Left lung (tissue), 4 donors: ENCODE measurements at regions not wholly inside any gene's neighbourhood (a gene's known extent, or its start where the extent isn't known, plus 50 kb on each side); places are given as distances from the start of the nearest gene placed in this dataset.

Experiments
- ATAC-seq: fragments of 200-7000 bp; cut with Tn5 transposase; one replicate; pipeline ENCODE4 v1.9.1; 2020; ENCODE audit warnings: moderate library complexity
- DNase-seq, 4 donors: peaks; one replicate each; pipeline ENCODE4 v3.0.0-alpha.2; 2013 to 2020
- H3K27ac ChIP-seq, 2 donors: fragments of 200-600 bp; sonication (generic) in 1 of 2; one replicate each; pipeline versions ENCODE4 v1.5.0 to v1.8.0; 2020 to 2021
- H3K27me3 ChIP-seq, 2 donors: fragments of 200-600 bp; sonication (generic) in 1 of 2; one replicate each; pipeline versions ENCODE4 v1.5.0 to v1.8.0; 2020 to 2021
- H3K36me3 ChIP-seq, 2 donors: fragments of 200-600 bp; sonication (generic) in 1 of 2; one replicate each; pipeline versions ENCODE4 v1.5.0 to v1.8.0; 2020 to 2021
- H3K4me1 ChIP-seq, 2 donors: fragments of 200-600 bp; one replicate each; pipeline ENCODE4 v1.8.0; 2021
- H3K4me3 ChIP-seq, 2 donors: fragments of 200-600 bp; sonication (generic) in 1 of 2; one replicate each; pipeline versions ENCODE4 v1.5.0 to v1.8.0; 2020 to 2021; ENCODE audit warnings: mild to moderate bottlenecking in 1 of 2
- H3K9me3 ChIP-seq, 2 donors: fragments of 200-600 bp; sonication (generic) in 1 of 2; one replicate each; pipeline versions ENCODE4 v1.5.0 to v1.8.0; 2020 to 2021
- intact Hi-C, 2 donors: fragments of 100-400 bp; cut with DNase I; formaldehyde crosslinking; loops; one replicate each; pipeline versions ENCODE4 v1.11.2 to v1.14.2; 2022
- TF ChIP-seq, protein P1 (sequence below), 2 donors: fragments of 200-600 bp; sonication (generic) in 1 of 2; IDR thresholded peaks; one replicate each; pipeline versions ENCODE4 v1.5.0 to v1.8.0; 2021; ENCODE audit warnings: antibody characterized with exemption in 2 of 2
- donor health status: DM: no; HTN: yes; CAD: no.
- donor health status: DM: no; HTN: no; CAD: no.

DNA sequence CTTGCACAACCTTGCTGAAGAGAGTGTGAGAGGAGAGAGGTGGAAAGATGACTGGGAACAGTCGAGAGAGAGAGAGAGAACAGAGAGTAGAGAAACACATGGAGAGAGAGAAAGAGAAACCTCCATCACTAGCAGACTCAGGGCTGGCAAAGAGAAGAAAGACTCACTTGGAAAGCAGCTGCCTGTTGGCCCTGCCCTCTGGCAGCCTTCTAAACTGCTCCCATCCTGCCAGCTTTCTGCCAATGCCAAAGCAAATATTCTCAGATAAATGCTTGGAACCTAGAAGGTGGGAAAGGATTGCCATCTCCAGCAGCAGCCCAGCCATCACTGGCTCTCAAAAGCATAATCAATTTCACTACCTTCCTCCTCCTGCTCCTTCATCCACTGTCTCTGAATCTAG, 107.9 kb upstream of the WSCD2 start:
- Histone ChIP-seq H3K4me1 (no peaks in the 10 kb centered on the region), H3K27ac (no peak overlapping the region), H3K36me3 (no peaks in the 10 kb centered on the region), H3K9me3 (no peaks in the 10 kb centered on the region), H3K4me3 (no peak overlapping the region), H3K27me3 (peaks cover 0 to 21% of the 10 kb centered on the region in 2 donors)
- ATAC-seq (no peak), DNase-seq (no peak)
- TF ChIP-seq, protein P1, sequence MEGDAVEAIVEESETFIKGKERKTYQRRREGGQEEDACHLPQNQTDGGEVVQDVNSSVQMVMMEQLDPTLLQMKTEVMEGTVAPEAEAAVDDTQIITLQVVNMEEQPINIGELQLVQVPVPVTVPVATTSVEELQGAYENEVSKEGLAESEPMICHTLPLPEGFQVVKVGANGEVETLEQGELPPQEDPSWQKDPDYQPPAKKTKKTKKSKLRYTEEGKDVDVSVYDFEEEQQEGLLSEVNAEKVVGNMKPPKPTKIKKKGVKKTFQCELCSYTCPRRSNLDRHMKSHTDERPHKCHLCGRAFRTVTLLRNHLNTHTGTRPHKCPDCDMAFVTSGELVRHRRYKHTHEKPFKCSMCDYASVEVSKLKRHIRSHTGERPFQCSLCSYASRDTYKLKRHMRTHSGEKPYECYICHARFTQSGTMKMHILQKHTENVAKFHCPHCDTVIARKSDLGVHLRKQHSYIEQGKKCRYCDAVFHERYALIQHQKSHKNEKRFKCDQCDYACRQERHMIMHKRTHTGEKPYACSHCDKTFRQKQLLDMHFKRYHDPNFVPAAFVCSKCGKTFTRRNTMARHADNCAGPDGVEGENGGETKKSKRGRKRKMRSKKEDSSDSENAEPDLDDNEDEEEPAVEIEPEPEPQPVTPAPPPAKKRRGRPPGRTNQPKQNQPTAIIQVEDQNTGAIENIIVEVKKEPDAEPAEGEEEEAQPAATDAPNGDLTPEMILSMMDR (IDR thresholded peaks at IDR 0.05): no peak
- intact Hi-C loops: no loop called here

DNA sequence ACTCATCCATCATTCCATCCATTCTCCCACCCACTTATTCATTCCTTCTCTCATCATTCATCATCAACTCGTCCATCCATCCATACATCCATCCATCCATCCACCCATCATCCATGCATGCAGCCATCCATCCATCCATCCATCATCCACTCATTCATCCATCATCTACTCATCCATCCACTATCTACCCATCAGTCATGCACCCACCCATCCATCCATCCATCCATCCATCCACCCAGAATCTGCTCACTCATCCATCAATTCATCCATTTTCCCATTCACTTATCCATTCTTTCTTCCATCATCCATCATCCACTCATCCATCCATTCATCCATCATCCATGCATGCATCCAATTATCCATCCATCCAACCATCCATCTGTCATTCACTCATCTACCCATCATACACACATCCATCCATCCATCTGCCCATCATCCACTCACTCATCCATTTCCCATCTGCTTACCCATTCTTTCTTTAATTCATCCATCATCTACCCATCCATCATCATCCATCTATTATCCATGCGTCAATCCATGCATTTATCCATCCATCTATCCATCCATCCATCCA, 107.1 kb upstream of the WSCD2 start:
- Histone ChIP-seq H3K36me3 (no peaks in the 10 kb centered on the region), H3K27ac (no peak overlapping the region), H3K4me3 (no peak overlapping the region), H3K27me3 (peaks cover 0 to 30% of the 10 kb centered on the region in 2 donors), H3K9me3 (no peaks in the 10 kb centered on the region), H3K4me1 (no peaks in the 10 kb centered on the region)
- TF ChIP-seq, protein P1 (IDR thresholded peaks at IDR 0.05): no peak
- DNase-seq: no peak
- no peak for ATAC-seq
- intact Hi-C loops: no loop called here

DNA sequence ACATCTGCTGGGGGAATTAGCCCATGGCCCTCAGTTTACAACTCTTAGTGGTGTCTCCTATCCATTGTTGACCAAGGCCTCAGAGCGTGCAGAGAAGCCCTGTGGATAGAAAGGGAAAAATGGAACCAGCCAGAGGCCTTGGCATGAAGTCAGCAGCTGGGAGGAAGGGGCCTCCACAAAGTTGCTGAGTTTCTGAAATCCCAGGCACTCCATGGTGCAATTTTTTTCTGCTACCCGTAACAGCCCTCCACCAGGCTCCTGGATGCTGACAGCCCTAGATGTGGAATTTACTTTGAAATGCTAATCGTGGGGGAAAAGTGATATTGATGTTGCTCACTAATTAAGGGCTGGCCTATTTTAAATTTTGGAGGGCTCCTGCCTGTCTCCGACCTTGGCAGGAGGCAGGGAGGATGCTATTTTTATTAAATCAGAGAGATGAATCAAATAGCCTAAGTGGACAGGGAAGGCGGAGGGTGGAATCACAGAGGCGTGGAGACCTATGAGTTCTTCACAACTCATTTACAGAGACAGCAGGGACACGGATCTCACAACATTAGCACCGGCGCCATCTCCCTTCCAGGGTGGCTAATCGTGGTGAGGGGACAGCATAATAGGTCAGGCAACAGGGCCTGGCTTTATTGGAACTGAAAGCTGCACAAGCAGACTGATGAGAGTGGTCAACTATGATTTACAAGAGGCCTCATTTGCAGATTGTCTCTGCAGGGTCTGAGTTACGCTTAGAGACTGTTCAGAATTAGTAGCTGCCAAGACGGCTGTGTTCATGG, 99.8 kb upstream of the WSCD2 start:
- Histone ChIP-seq H3K36me3 (no peaks in the 10 kb centered on the region), H3K4me1 (no peaks in the 10 kb centered on the region), H3K9me3 (no peaks in the 10 kb centered on the region), H3K27me3 (peaks cover 0 to 32% of the 10 kb centered on the region in 2 donors), H3K4me3 (no peak overlapping the region), H3K27ac (no peak overlapping the region)
- TF ChIP-seq, protein P1 (IDR thresholded peaks at IDR 0.05): no peak
- DNase-seq (peak in 1 of 4 donors; percentile 4), ATAC-seq (no peak)
- intact Hi-C loops: no loop called here

DNA sequence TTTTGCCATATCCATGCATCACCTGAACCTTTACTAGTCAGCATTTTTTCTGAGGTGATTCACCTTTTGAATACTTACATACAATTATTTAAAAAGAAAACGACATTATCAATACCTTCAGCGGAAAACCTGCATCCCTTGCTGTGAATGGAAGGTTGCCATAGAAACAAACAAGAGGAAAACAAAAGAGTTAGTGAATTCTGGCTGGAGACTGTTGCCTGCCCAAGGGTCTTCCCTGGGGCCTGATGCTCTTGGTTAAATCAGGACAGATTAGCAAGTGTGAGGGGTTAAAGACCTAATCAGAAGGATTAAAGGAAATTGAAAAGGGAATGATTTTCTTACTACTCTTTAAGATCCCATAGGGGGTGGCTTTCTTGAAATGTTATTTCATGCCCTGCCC, 96.0 kb upstream of the WSCD2 start:
- Histone ChIP-seq H3K4me3 (no peak overlapping the region), H3K9me3 (no peaks in the 10 kb centered on the region), H3K36me3 (no peaks in the 10 kb centered on the region), H3K4me1 (no peaks in the 10 kb centered on the region), H3K27me3 (peaks cover 0 to 4% of the 10 kb centered on the region in 2 donors), H3K27ac (no peak overlapping the region)
- intact Hi-C loops: no loop called here
- DNase-seq (no peak), ATAC-seq (no peak)
- TF ChIP-seq, protein P1 (IDR thresholded peaks at IDR 0.05): no peak

DNA sequence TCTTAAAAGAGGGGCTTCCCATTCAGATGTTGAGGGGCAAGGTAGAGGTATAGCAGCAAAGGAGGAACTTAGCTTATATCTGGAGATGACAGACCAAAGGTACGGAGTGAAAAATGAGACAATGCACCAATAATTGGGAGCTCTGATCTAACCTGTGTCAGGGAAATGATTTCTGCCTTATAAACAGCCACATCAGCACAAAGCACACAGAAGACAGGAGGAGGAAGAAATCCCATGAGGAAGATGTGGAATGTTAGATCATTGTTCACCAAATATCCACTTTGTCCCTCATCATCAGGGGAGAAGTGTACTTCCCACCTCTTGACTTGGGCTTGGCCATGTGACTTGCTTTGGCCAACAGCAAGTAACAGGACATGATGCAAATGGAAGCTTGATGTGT, 93.7 kb upstream of the WSCD2 start:
- no peak for DNase-seq
- intact Hi-C loops: no loop called here
- Histone ChIP-seq H3K9me3 (no peaks in the 10 kb centered on the region), H3K27ac (no peak overlapping the region), H3K36me3 (no peaks in the 10 kb centered on the region), H3K27me3 (no peaks in the 10 kb centered on the region), H3K4me1 (no peaks in the 10 kb centered on the region), H3K4me3 (no peak overlapping the region)
- TF ChIP-seq, protein P1 (IDR thresholded peaks at IDR 0.05): no peak
- ATAC-seq: no peak
